ENCODE measurements at regions not wholly inside any gene's neighbourhood (a gene's known extent, or its start where the extent isn't known, plus 50 kb on each side); places are given as distances from the start of the nearest gene placed in this dataset.
"Not testable (repeated sequence)": the region's sequence is repeated elsewhere in the genome, so short reads cannot be mapped to it uniquely, and the experiment has no call there.

- Histone ChIP-seq H3K4me1 (ENCODE audit: control insufficient read depth in 1 of 2, insufficient read depth in 2 of 2, low read length in 2 of 2) (no peaks in the 10 kb centered on the region), H3K36me3 (ENCODE audit: control insufficient read depth in 1 of 2, insufficient read depth in 2 of 2, low read length in 2 of 2) (no peaks in the 10 kb centered on the region), H3K27ac (ENCODE audit: low read depth, low read length) (no peak overlapping the region), H3K9ac (ENCODE audit: low read depth in 1 of 2, low read length in 2 of 2) (no peak overlapping the region), H3K9me3 (ENCODE audit: control insufficient read depth in 1 of 2, low read length in 2 of 2) (no peaks in the 10 kb centered on the region), H3K4me3 (ENCODE audit: low read depth in 1 of 2, low read length in 2 of 2) (no peak overlapping the region), H3K27me3 (ENCODE audit: control insufficient read depth in 1 of 2, insufficient read depth in 2 of 2, low read length in 2 of 2) (no peaks in the 10 kb centered on the region)
Observed at GRCh38 chr5:98016771-98017170, 756.7 kb upstream of the RGMB start.

DNA sequence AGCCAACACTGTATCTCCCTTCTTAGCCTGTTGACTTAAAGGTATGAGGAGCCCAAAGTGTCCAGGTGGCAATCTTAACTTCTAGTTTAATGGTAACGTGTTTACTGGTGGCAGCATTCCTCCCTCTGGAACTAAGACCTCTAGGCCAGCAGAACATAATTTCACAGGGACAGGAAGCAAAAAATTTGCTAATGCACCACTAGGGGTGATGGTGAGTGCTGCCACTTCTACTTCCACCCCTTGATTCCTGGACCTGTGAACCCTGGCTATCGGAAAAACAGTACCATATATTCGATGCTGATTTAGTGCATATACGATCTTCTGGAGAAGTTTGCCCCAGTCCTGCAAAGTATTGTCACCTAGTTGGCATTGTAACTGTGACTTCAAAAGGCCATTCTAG lies 743.2 kb upstream of the RGMB start:
- not testable (repeated sequence) for H3K4me3 ChIP-seq (ENCODE audit: low read depth in 1 of 2, low read length in 2 of 2); H3K9me3 ChIP-seq (ENCODE audit: control insufficient read depth in 1 of 2, low read length in 2 of 2); H3K9ac ChIP-seq (ENCODE audit: low read depth in 1 of 2, low read length in 2 of 2); H3K4me1 ChIP-seq (ENCODE audit: control insufficient read depth in 1 of 2, insufficient read depth in 2 of 2, low read length in 2 of 2); H3K36me3 ChIP-seq (ENCODE audit: control insufficient read depth in 1 of 2, insufficient read depth in 2 of 2, low read length in 2 of 2); H3K27ac ChIP-seq (ENCODE audit: low read depth, low read length); H3K27me3 ChIP-seq (ENCODE audit: control insufficient read depth in 1 of 2, insufficient read depth in 2 of 2, low read length in 2 of 2)

DNA sequence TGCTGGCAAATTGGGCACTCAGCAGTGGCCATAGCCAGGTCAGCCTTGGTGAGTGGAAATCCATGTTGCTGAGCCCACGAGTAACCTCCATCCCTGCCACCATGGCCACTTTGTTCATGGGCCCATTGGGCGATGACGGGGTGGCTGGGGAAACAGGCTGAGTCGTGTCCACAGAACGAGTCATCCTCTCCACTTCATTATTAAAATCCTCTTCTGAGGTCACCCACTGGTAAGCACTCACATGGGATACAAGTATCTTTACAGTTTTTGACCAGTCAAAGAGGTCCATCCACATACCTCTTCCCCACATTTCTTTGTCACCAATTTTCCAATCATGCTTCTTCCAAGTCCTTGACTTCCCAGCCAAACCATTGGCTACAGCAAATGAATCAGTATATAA lies 742.4 kb upstream of the RGMB start:
- H3K9me3 ChIP-seq (ENCODE audit: control insufficient read depth in 1 of 2, low read length in 2 of 2); H3K27ac ChIP-seq (ENCODE audit: low read depth, low read length); H3K4me3 ChIP-seq (ENCODE audit: low read depth in 1 of 2, low read length in 2 of 2); H3K9ac ChIP-seq (ENCODE audit: low read depth in 1 of 2, low read length in 2 of 2); H3K27me3 ChIP-seq (ENCODE audit: control insufficient read depth in 1 of 2, insufficient read depth in 2 of 2, low read length in 2 of 2); H3K36me3 ChIP-seq (ENCODE audit: control insufficient read depth in 1 of 2, insufficient read depth in 2 of 2, low read length in 2 of 2); H3K4me1 ChIP-seq (ENCODE audit: control insufficient read depth in 1 of 2, insufficient read depth in 2 of 2, low read length in 2 of 2): not testable (repeated sequence)

DNA sequence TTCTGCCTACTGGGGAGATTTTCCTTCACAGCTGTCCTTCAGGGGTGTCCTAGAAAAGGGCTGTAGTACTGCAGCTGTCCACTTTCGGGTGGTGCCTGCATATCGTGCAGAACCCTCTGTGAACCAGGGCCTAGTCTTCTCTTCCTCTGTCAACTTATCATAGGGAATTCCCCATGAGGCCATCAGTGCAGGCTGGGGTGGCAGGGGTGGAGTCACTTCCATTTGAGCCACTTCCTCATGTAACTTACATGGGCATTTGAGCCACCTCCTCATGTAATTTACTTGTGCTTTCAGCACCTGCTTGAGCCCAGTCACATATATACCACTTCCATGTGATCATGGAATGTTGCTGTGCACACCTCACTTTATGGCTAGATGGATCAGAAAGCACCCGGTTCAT lies 742.0 kb upstream of the RGMB start:
- H3K4me3 ChIP-seq (ENCODE audit: low read depth in 1 of 2, low read length in 2 of 2): no peak overlapping the region
- no peaks in the 10 kb centered on the region for H3K36me3 ChIP-seq (ENCODE audit: control insufficient read depth in 1 of 2, insufficient read depth in 2 of 2, low read length in 2 of 2)
- no peak overlapping the region for H3K27ac ChIP-seq (ENCODE audit: low read depth, low read length)
- no peaks in the 10 kb centered on the region for H3K9me3 ChIP-seq (ENCODE audit: control insufficient read depth in 1 of 2, low read length in 2 of 2)
- no peak overlapping the region for H3K9ac ChIP-seq (ENCODE audit: low read depth in 1 of 2, low read length in 2 of 2)
- no peaks in the 10 kb centered on the region for H3K27me3 ChIP-seq (ENCODE audit: control insufficient read depth in 1 of 2, insufficient read depth in 2 of 2, low read length in 2 of 2)
- H3K4me1 ChIP-seq (ENCODE audit: control insufficient read depth in 1 of 2, insufficient read depth in 2 of 2, low read length in 2 of 2): no peaks in the 10 kb centered on the region

DNA sequence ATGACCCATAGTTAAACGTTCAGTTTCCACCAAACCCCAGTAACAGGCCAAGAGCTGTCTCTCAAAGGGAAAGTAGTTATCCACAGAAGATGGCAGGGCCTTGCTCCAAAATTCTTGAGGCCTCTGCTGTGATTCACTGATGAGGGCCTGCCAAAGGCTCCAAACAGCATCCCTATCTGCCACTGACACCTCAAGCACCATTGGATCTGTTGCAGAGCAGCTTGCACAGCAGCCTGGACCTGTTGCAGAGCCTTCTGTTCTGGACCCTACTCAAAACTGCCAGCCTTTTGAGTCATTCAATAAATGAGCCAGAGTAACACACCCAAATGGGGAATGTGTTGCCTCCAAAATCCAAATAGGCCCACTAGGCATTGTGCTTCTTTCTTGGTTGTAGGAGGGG lies 741.5 kb upstream of the RGMB start:
- Histone ChIP-seq H3K36me3 (ENCODE audit: control insufficient read depth in 1 of 2, insufficient read depth in 2 of 2, low read length in 2 of 2) (no peaks in the 10 kb centered on the region), H3K27me3 (ENCODE audit: control insufficient read depth in 1 of 2, insufficient read depth in 2 of 2, low read length in 2 of 2) (no peaks in the 10 kb centered on the region), H3K27ac (ENCODE audit: low read depth, low read length) (no peak overlapping the region), H3K9ac (ENCODE audit: low read depth in 1 of 2, low read length in 2 of 2) (no peak overlapping the region), H3K9me3 (ENCODE audit: control insufficient read depth in 1 of 2, low read length in 2 of 2) (no peaks in the 10 kb centered on the region), H3K4me3 (ENCODE audit: low read depth in 1 of 2, low read length in 2 of 2) (no peak overlapping the region), H3K4me1 (ENCODE audit: control insufficient read depth in 1 of 2, insufficient read depth in 2 of 2, low read length in 2 of 2) (no peaks in the 10 kb centered on the region)

DNA sequence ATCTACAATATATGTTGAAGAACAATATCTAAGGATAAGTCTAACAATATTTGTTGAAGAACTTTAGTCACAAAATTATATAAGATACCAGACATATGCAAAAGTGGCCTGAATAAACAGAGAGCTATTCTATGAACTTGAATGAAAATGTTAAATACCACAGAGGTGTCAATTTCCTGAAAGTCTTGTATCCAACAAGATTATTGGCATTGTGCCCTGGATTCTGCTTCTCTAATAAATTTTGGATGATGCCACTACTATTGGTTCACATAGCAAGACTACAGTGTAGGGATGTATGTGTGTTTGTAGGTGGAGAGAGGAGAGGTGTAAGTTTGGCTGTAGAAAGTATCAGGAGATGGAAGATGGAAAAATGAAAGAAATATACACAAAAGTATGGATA lies 731.8 kb upstream of the RGMB start:
- Histone ChIP-seq H3K36me3 (ENCODE audit: control insufficient read depth in 1 of 2, insufficient read depth in 2 of 2, low read length in 2 of 2) (no peaks in the 10 kb centered on the region), H3K9me3 (ENCODE audit: control insufficient read depth in 1 of 2, low read length in 2 of 2) (no peaks in the 10 kb centered on the region), H3K27me3 (ENCODE audit: control insufficient read depth in 1 of 2, insufficient read depth in 2 of 2, low read length in 2 of 2) (no peaks in the 10 kb centered on the region), H3K9ac (ENCODE audit: low read depth in 1 of 2, low read length in 2 of 2) (no peak overlapping the region), H3K27ac (ENCODE audit: low read depth, low read length) (no peak overlapping the region), H3K4me3 (ENCODE audit: low read depth in 1 of 2, low read length in 2 of 2) (no peak overlapping the region), H3K4me1 (ENCODE audit: control insufficient read depth in 1 of 2, insufficient read depth in 2 of 2, low read length in 2 of 2) (no peaks in the 10 kb centered on the region)

DNA sequence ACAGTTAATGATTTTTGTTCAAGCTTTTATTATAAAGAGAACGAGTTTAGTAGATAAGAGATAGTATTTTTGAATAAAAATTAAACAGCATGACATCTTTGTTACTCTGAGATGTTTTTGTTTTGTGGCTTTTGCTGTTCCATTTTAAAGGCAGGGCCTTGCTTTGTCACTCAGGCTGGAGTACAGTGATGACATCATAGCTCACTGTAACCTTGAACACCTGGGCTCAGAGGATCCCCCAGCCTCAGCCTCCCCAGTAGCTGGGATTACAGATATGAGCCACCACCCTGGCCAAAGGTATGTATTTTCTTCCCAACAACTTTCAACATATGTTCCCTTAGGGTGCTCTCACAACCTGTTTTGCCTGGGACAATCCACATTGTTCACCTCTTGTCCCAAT lies 730.9 kb upstream of the RGMB start:
- H3K27me3 ChIP-seq (ENCODE audit: control insufficient read depth in 1 of 2, insufficient read depth in 2 of 2, low read length in 2 of 2): no peaks in the 10 kb centered on the region
- H3K36me3 ChIP-seq (ENCODE audit: control insufficient read depth in 1 of 2, insufficient read depth in 2 of 2, low read length in 2 of 2): no peaks in the 10 kb centered on the region
- H3K9ac ChIP-seq (ENCODE audit: low read depth in 1 of 2, low read length in 2 of 2): no peak overlapping the region
- no peak overlapping the region for H3K4me3 ChIP-seq (ENCODE audit: low read depth in 1 of 2, low read length in 2 of 2)
- H3K9me3 ChIP-seq (ENCODE audit: control insufficient read depth in 1 of 2, low read length in 2 of 2): no peaks in the 10 kb centered on the region
- H3K4me1 ChIP-seq (ENCODE audit: control insufficient read depth in 1 of 2, insufficient read depth in 2 of 2, low read length in 2 of 2): no peaks in the 10 kb centered on the region
- H3K27ac ChIP-seq (ENCODE audit: low read depth, low read length): no peak overlapping the region

DNA sequence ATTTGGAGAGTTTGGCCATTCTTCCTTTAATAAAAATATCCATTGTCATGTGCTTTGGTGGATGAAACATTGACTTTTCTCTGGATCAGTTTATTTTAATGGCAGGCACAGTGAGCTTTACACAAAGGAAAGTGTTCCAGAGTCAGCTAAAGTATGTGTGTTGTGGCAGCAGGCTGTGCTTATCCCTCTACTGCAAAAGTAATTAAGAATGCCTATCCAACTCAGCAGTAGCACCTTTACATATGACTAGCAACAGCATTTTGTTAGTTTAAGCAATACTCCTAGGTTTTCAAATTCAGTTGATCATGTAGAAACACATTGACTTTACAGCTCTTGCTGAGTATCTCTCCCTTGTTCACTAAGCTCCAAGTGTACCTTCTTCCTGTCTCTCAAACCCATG lies 730.5 kb upstream of the RGMB start:
- no peaks in the 10 kb centered on the region for H3K4me1 ChIP-seq (ENCODE audit: control insufficient read depth in 1 of 2, insufficient read depth in 2 of 2, low read length in 2 of 2)
- no peak overlapping the region for H3K27ac ChIP-seq (ENCODE audit: low read depth, low read length)
- no peaks in the 10 kb centered on the region for H3K36me3 ChIP-seq (ENCODE audit: control insufficient read depth in 1 of 2, insufficient read depth in 2 of 2, low read length in 2 of 2)
- H3K4me3 ChIP-seq (ENCODE audit: low read depth in 1 of 2, low read length in 2 of 2): no peak overlapping the region
- no peak overlapping the region for H3K9ac ChIP-seq (ENCODE audit: low read depth in 1 of 2, low read length in 2 of 2)
- H3K27me3 ChIP-seq (ENCODE audit: control insufficient read depth in 1 of 2, insufficient read depth in 2 of 2, low read length in 2 of 2): no peaks in the 10 kb centered on the region
- no peaks in the 10 kb centered on the region for H3K9me3 ChIP-seq (ENCODE audit: control insufficient read depth in 1 of 2, low read length in 2 of 2)

GRCh38 chr5:98050583-98050982 lies 722.9 kb upstream of the RGMB start:
- Histone ChIP-seq H3K9me3 (ENCODE audit: control insufficient read depth in 1 of 2, low read length in 2 of 2) (no peaks in the 10 kb centered on the region), H3K27ac (ENCODE audit: low read depth, low read length) (no peak overlapping the region), H3K9ac (ENCODE audit: low read depth in 1 of 2, low read length in 2 of 2) (no peak overlapping the region), H3K27me3 (ENCODE audit: control insufficient read depth in 1 of 2, insufficient read depth in 2 of 2, low read length in 2 of 2) (no peaks in the 10 kb centered on the region), H3K4me3 (ENCODE audit: low read depth in 1 of 2, low read length in 2 of 2) (no peak overlapping the region), H3K4me1 (ENCODE audit: control insufficient read depth in 1 of 2, insufficient read depth in 2 of 2, low read length in 2 of 2) (no peaks in the 10 kb centered on the region), H3K36me3 (ENCODE audit: control insufficient read depth in 1 of 2, insufficient read depth in 2 of 2, low read length in 2 of 2) (no peaks in the 10 kb centered on the region)

- Histone ChIP-seq H3K4me1 (ENCODE audit: control insufficient read depth in 1 of 2, insufficient read depth in 2 of 2, low read length in 2 of 2) (no peaks in the 10 kb centered on the region), H3K4me3 (ENCODE audit: low read depth in 1 of 2, low read length in 2 of 2) (no peak overlapping the region), H3K27me3 (ENCODE audit: control insufficient read depth in 1 of 2, insufficient read depth in 2 of 2, low read length in 2 of 2) (no peaks in the 10 kb centered on the region), H3K36me3 (ENCODE audit: control insufficient read depth in 1 of 2, insufficient read depth in 2 of 2, low read length in 2 of 2) (no peaks in the 10 kb centered on the region), H3K9me3 (ENCODE audit: control insufficient read depth in 1 of 2, low read length in 2 of 2) (no peaks in the 10 kb centered on the region), H3K27ac (ENCODE audit: low read depth, low read length) (no peak overlapping the region), H3K9ac (ENCODE audit: low read depth in 1 of 2, low read length in 2 of 2) (no peak overlapping the region)
Observed at GRCh38 chr5:98053170-98053569, 720.3 kb upstream of the RGMB start.

- Histone ChIP-seq H3K27ac (ENCODE audit: low read depth, low read length) (no peak overlapping the region), H3K9ac (ENCODE audit: low read depth in 1 of 2, low read length in 2 of 2) (no peak overlapping the region), H3K4me1 (ENCODE audit: control insufficient read depth in 1 of 2, insufficient read depth in 2 of 2, low read length in 2 of 2) (no peaks in the 10 kb centered on the region), H3K27me3 (ENCODE audit: control insufficient read depth in 1 of 2, insufficient read depth in 2 of 2, low read length in 2 of 2) (no peaks in the 10 kb centered on the region), H3K4me3 (ENCODE audit: low read depth in 1 of 2, low read length in 2 of 2) (no peak overlapping the region), H3K36me3 (ENCODE audit: control insufficient read depth in 1 of 2, insufficient read depth in 2 of 2, low read length in 2 of 2) (no peaks in the 10 kb centered on the region), H3K9me3 (ENCODE audit: control insufficient read depth in 1 of 2, low read length in 2 of 2) (no peaks in the 10 kb centered on the region)
Observed at GRCh38 chr5:98060148-98060547, 713.3 kb upstream of the RGMB start.

Measured in duodenal mucosa (tissue), 2 donors.